ENCODE measurements at regions not wholly inside any gene's neighbourhood (a gene's known extent, or its start where the extent isn't known, plus 50 kb on each side); places are given as distances from the start of the nearest gene placed in this dataset.

DNA sequence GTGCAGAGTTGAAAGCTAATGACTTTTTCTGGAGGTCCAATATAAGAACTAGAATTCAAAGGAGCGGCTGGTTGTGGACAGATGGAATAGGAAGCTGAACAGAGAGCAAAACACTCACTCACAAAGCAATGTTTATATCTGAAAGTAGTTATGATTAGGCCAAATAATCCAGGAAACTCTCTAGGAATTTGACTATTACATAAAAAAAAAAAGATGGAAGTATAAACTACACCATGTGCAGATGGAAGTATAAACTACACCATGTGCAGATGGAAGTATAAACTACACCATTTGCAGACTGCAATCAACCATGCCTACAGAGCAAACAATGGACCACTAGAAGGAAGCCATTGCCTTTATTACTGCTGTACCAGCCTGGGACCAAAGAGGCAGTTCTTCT, 771.1 kb downstream of the BRINP3 start:
- TF ChIP-seq, protein P1, sequence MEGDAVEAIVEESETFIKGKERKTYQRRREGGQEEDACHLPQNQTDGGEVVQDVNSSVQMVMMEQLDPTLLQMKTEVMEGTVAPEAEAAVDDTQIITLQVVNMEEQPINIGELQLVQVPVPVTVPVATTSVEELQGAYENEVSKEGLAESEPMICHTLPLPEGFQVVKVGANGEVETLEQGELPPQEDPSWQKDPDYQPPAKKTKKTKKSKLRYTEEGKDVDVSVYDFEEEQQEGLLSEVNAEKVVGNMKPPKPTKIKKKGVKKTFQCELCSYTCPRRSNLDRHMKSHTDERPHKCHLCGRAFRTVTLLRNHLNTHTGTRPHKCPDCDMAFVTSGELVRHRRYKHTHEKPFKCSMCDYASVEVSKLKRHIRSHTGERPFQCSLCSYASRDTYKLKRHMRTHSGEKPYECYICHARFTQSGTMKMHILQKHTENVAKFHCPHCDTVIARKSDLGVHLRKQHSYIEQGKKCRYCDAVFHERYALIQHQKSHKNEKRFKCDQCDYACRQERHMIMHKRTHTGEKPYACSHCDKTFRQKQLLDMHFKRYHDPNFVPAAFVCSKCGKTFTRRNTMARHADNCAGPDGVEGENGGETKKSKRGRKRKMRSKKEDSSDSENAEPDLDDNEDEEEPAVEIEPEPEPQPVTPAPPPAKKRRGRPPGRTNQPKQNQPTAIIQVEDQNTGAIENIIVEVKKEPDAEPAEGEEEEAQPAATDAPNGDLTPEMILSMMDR (IDR thresholded peaks at IDR 0.05), result no peak
- TF ChIP-seq POLR2A (IDR thresholded peaks at IDR 0.05), result no peak
